Natural killer cell (primary cell): ENCODE measurements at regions not wholly inside any gene's neighbourhood (a gene's known extent, or its start where the extent isn't known, plus 50 kb on each side); places are given as distances from the start of the nearest gene placed in this dataset.

Experiments
- ATAC-seq, 3 donors: fragments of 150-1000 bp in 2 of 3; fragments of 200-7000 bp in 1 of 3; cut with Tn5 transposase; 1 replicate in 1 of 3; 2 replicates in 2 of 3; pipeline ENCODE4 v1.10.0; 2021; ENCODE audit warnings: mild to moderate bottlenecking in 2 of 3, moderate library complexity in 2 of 3
- DNase-seq, 2 donors: peaks; one replicate each; pipeline versions ENCODE4 v3.0.0 to v3.0.0-alpha.2; 2013 to 2021; ENCODE audit warnings: mixed read lengths in 1 of 2
- H3K27ac ChIP-seq: one replicate; pipeline ENCODE4 v1.5.1; 2013; ENCODE audit warnings: mild to moderate bottlenecking, low read length
- H3K27me3 ChIP-seq: one replicate; pipeline ENCODE4 v1.6.1; 2013; ENCODE audit warnings: low read length; ENCODE audit not compliant: control insufficient read depth, insufficient read depth
- H3K36me3 ChIP-seq: one replicate; pipeline ENCODE4 v1.6.1; 2013; ENCODE audit warnings: low read length; ENCODE audit not compliant: control insufficient read depth, insufficient read depth
- H3K4me1 ChIP-seq: one replicate; pipeline ENCODE4 v1.6.1; 2013; ENCODE audit warnings: low read length; ENCODE audit not compliant: control insufficient read depth, insufficient read depth
- H3K4me3 ChIP-seq: one replicate; pipeline ENCODE4 v1.5.1; 2013; ENCODE audit warnings: low read length
- H3K9me3 ChIP-seq: one replicate; pipeline ENCODE4 v1.6.1; 2013; ENCODE audit warnings: low read length; ENCODE audit not compliant: control insufficient read depth, insufficient read depth
- H3K27ac Mint-ChIP-seq, 2 donors: one replicate each; pipeline ENCODE4 v1.8.0; 2022; ENCODE audit warnings: mild to moderate bottlenecking in 2 of 2, mixed read lengths in 2 of 2, moderate library complexity in 1 of 2
- H3K27me3 Mint-ChIP-seq, 2 donors: one replicate each; pipeline ENCODE4 v1.8.0; 2022; ENCODE audit warnings: low read depth in 2 of 2, mixed read lengths in 2 of 2
- H3K36me3 Mint-ChIP-seq: one replicate; pipeline ENCODE4 v1.8.0; 2022; ENCODE audit warnings: mixed read lengths
- H3K4me1 Mint-ChIP-seq, 2 donors: one replicate each; pipeline ENCODE4 v1.8.0; 2022; ENCODE audit warnings: mixed read lengths in 2 of 2
- H3K4me3 Mint-ChIP-seq: one replicate; pipeline ENCODE4 v1.8.0; 2022; ENCODE audit warnings: mild to moderate bottlenecking, moderate library complexity, mixed read lengths
- H3K9me3 Mint-ChIP-seq, 2 donors: one replicate each; pipeline ENCODE4 v1.8.0; 2022; ENCODE audit warnings: mixed read lengths in 2 of 2
- WGBS: methylation state at CpG from one replicate; pipeline ENCODE4 v1.1.7; 2013; ENCODE audit warnings: missing lambda C conversion rate; ENCODE audit not compliant: insufficient coverage; 5-methylcytosine and 5-hydroxymethylcytosine counted together
- intact Hi-C: fragments of 100-400 bp; cut with micrococcal nuclease; formaldehyde crosslinking; loops from one replicate; pipeline ENCODE4 v1.14.2; 2022
- TF ChIP-seq, protein P1 (sequence below): fragments of 200-600 bp; IDR thresholded peaks from one replicate; pipeline ENCODE4 v1.8.0; 2022; ENCODE audit warnings: antibody characterized with exemption

DNA sequence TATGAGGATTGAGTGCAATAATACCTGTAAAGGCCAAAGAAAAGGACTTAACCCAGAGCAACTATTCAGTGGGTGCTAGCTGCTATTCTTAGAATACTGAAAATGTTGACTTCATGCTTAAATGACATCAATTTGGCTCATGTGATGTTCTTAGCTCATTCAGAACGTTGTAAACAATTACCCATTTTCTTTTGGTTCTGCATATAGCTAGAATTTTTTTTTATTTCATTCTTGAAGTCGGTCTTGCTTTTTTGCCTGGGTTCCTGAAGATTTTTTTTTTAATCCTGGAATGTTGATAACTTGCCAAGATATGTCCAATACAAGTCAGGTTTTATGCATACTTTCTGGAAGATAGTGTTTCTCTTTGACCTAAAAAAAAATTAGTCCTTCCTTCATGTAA lies 772.0 kb downstream of the LTN1 start:
- intact Hi-C loops: no loop called here
- TF ChIP-seq, protein P1, sequence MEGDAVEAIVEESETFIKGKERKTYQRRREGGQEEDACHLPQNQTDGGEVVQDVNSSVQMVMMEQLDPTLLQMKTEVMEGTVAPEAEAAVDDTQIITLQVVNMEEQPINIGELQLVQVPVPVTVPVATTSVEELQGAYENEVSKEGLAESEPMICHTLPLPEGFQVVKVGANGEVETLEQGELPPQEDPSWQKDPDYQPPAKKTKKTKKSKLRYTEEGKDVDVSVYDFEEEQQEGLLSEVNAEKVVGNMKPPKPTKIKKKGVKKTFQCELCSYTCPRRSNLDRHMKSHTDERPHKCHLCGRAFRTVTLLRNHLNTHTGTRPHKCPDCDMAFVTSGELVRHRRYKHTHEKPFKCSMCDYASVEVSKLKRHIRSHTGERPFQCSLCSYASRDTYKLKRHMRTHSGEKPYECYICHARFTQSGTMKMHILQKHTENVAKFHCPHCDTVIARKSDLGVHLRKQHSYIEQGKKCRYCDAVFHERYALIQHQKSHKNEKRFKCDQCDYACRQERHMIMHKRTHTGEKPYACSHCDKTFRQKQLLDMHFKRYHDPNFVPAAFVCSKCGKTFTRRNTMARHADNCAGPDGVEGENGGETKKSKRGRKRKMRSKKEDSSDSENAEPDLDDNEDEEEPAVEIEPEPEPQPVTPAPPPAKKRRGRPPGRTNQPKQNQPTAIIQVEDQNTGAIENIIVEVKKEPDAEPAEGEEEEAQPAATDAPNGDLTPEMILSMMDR: no peak
- Mint-ChIP-seq H3K9me3 (peaks cover 3 to 4% of the 10 kb centered on the region in 2 donors), H3K27me3 (no peaks in the 10 kb centered on the region), H3K36me3 (no peaks in the 10 kb centered on the region), H3K4me3 (no peak overlapping the region), H3K4me1 (no peaks in the 10 kb centered on the region), H3K27ac (no peak overlapping the region)
- Histone ChIP-seq H3K36me3 (no peaks in the 10 kb centered on the region), H3K9me3 (no peaks in the 10 kb centered on the region), H3K27me3 (no peaks in the 10 kb centered on the region), H3K4me1 (no peaks in the 10 kb centered on the region), H3K4me3 (no peak overlapping the region), H3K27ac (no peak overlapping the region)
- 69% methylated on average over 2 of the region's 2 CpGs for WGBS
- DNase-seq: no peak
- ATAC-seq: no peak

DNA sequence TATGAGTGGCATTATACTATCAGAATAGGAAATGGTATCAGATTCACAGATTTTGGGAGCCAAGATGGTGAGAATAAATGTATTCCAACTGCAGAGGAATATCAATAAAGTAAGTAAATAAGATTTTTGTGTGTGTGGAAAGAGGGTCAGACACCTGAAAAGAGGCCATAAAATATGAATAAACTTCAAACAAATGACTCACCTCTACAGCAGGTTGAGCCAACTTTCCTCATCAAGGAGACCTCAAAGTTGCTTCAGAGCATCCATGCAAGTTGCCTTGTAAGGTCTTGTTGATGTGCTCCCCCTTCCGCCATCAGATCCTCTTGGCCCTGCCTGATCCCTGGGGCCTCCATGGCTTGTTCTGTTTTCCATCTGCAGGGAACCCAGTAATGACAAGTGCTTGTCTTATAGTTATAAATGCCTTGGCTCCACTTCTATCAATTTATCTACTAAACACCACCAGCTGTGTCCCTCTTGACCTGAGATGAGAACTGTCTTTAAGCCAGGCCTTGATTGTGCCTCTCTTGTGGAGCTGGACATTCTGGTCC lies 775.6 kb downstream of the LTN1 start:
- H3K36me3 Mint-ChIP-seq: no peaks in the 10 kb centered on the region
- WGBS: 54% methylated on average over 1 of the region's 1 CpG
- H3K36me3 ChIP-seq: no peaks in the 10 kb centered on the region
- peaks cover 2 to 4% of the 10 kb centered on the region in 2 donors for H3K9me3 Mint-ChIP-seq
- no peak for DNase-seq
- H3K9me3 ChIP-seq: no peaks in the 10 kb centered on the region
- no peaks in the 10 kb centered on the region for H3K27me3 Mint-ChIP-seq
- H3K27me3 ChIP-seq: no peaks in the 10 kb centered on the region
- no peaks in the 10 kb centered on the region for H3K4me1 ChIP-seq
- H3K27ac ChIP-seq: no peak overlapping the region
- H3K27ac Mint-ChIP-seq: no peak overlapping the region
- ATAC-seq: no peak
- H3K4me1 Mint-ChIP-seq: no peaks in the 10 kb centered on the region
- H3K4me3 ChIP-seq: no peak overlapping the region
- TF ChIP-seq, protein P1: no peak
- no peak overlapping the region for H3K4me3 Mint-ChIP-seq
- intact Hi-C loops: no loop called here

DNA sequence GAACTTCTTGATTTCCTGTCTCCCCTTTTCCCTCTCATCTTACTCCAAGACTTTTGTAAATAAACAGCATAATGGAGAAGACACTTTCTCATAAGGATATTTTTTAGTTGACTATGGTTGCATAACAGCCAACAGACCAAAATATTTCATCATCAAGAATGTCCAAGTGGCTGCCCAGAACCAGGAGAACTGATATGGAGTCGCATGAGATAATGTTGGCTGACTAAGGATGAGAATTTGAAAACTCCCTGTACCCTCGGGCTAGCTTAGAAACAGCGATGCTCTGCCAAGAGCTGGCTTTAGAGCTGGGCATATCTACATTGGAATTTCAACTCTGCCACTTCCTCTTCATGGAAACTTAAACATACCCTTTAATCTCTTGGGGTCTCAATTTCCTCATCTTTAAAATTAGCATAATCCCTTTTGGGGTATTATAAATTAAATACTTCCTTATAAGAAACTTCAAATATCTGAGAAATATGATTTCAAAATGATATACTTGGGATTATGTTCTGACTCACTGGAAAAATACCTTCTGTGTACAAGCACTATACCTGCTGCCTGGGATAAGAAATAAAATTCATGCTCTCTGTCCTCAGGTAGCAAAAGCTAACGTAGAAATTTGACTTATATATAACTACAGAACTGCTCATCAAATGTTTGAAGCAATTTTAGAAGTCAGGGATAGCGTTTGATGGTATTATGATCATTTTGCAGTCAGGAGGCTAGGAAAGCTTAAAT lies 777.3 kb downstream of the LTN1 start:
- Histone ChIP-seq H3K36me3 (no peaks in the 10 kb centered on the region), H3K9me3 (no peaks in the 10 kb centered on the region), H3K4me1 (no peaks in the 10 kb centered on the region), H3K27ac (no peak overlapping the region), H3K27me3 (no peaks in the 10 kb centered on the region), H3K4me3 (no peak overlapping the region)
- no peaks in the 10 kb centered on the region for H3K27me3 Mint-ChIP-seq
- peaks cover 2% of the 10 kb centered on the region in 2 donors for H3K9me3 Mint-ChIP-seq
- H3K4me3 Mint-ChIP-seq: no peak overlapping the region
- 84% methylated on average over 5 of the region's 5 CpGs for WGBS
- DNase-seq (no peak), ATAC-seq (no peak)
- no peaks in the 10 kb centered on the region for H3K36me3 Mint-ChIP-seq
- H3K27ac Mint-ChIP-seq: no peak overlapping the region
- H3K4me1 Mint-ChIP-seq: no peaks in the 10 kb centered on the region
- TF ChIP-seq, protein P1: no peak
- intact Hi-C loops: no loop called here

DNA sequence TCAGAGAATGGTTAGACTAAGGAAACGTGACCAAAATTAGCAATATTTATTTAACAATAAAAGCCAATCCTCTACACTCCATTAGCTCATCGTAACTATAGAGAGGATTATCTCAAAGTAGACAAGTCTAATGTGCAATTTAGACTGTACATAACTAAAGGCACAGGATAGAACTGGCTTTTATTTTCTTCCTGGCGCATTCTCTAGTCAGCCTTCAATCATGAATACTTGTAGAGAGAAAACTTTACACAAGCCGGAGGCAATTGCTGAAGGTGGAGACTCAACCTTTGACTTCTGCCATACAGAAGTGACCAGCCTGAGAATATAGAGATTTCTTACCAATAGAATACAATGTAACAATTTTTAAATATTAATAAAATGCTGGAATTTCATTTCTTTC lies 777.9 kb downstream of the LTN1 start:
- H3K27me3 Mint-ChIP-seq: no peaks in the 10 kb centered on the region
- no peak overlapping the region for H3K4me3 Mint-ChIP-seq
- no peak overlapping the region for H3K27ac ChIP-seq
- H3K36me3 ChIP-seq: no peaks in the 10 kb centered on the region
- H3K9me3 ChIP-seq: no peaks in the 10 kb centered on the region
- no peaks in the 10 kb centered on the region for H3K4me1 ChIP-seq
- intact Hi-C loops: no loop called here
- WGBS: 80% methylated on average over 4 of the region's 4 CpGs
- H3K4me1 Mint-ChIP-seq: no peaks in the 10 kb centered on the region
- H3K4me3 ChIP-seq: no peak overlapping the region
- DNase-seq (no peak), ATAC-seq (no peak)
- no peak overlapping the region for H3K27ac Mint-ChIP-seq
- no peaks in the 10 kb centered on the region for H3K27me3 ChIP-seq
- no peaks in the 10 kb centered on the region for H3K36me3 Mint-ChIP-seq
- TF ChIP-seq, protein P1: no peak
- peaks cover 2% of the 10 kb centered on the region in 2 donors for H3K9me3 Mint-ChIP-seq
